C1 segment of cervical spinal cord (tissue), 14 donors: ENCODE measurements at regions not wholly inside any gene's neighbourhood (a gene's known extent, or its start where the extent isn't known, plus 50 kb on each side); places are given as distances from the start of the nearest gene placed in this dataset.
"Not testable (repeated sequence)": the region's sequence is repeated elsewhere in the genome, so short reads cannot be mapped to it uniquely, and the experiment has no call there.

Source experiments
- DNase-seq, 14 donors: peaks; one replicate each; lab custom pipeline; 2025; lab: John Stamatoyannopoulos, UW

- DNase-seq, result no peak
Measured at GRCh38 chrX:74080165-74080564, 223.8 kb upstream of the ZCCHC13 start.

GRCh38 chrX:74065831-74066390 is 213.4 kb upstream of the XIST start:
- DNase-seq, result no peak

GRCh38 chrX:74063426-74064155 is 211.1 kb upstream of the XIST start:
- no peak for DNase-seq

- DNase-seq, result no peak
Measured at GRCh38 chrX:74061879-74062278, 209.4 kb upstream of the XIST start.

- no peak for DNase-seq
Measured at GRCh38 chrX:74049126-74049525, 196.6 kb upstream of the XIST start.

- DNase-seq, result not testable (repeated sequence)
Measured at GRCh38 chrX:74034066-74034465, 181.6 kb upstream of the XIST start.

- DNase-seq, result not testable (repeated sequence)
Measured at GRCh38 chrX:74031527-74031926, 179.0 kb upstream of the XIST start.

- not testable (repeated sequence) for DNase-seq
Measured at GRCh38 chrX:74030766-74031165, 178.3 kb upstream of the XIST start.

- DNase-seq, result not testable (repeated sequence)
Measured at GRCh38 chrX:74025145-74025544, 172.6 kb upstream of the XIST start.

GRCh38 chrX:74023203-74023602 is 170.7 kb upstream of the XIST start:
- DNase-seq, result no peak

GRCh38 chrX:74018253-74018652 is 165.7 kb upstream of the XIST start:
- no peak for DNase-seq

GRCh38 chrX:74015379-74016019 is 163.0 kb upstream of the XIST start:
- DNase-seq, result peak in 10 of 14 donors; percentile 1 to 48 (median 26)

GRCh38 chrX:74009041-74009440 is 156.5 kb upstream of the XIST start:
- no peak for DNase-seq

- no peak for DNase-seq
Measured at GRCh38 chrX:73992019-73992418, 139.5 kb upstream of the XIST start.

GRCh38 chrX:73987166-73987565 is 134.7 kb upstream of the XIST start:
- DNase-seq, result no peak

- no peak for DNase-seq
Measured at GRCh38 chrX:73979551-73980131, 127.1 kb upstream of the XIST start.

- no peak for DNase-seq
Measured at GRCh38 chrX:73977542-73978169, 125.1 kb upstream of the XIST start.

- not testable (repeated sequence) for DNase-seq
Measured at GRCh38 chrX:73967461-73967860, 114.9 kb upstream of the XIST start.

GRCh38 chrX:73965833-73966232 is 113.3 kb upstream of the XIST start:
- no peak for DNase-seq

- DNase-seq, result no peak
Measured at GRCh38 chrX:73964579-73964978, 112.1 kb upstream of the XIST start.

- DNase-seq, result peak in 5 of 14 donors; percentile 0 to 6 (median 3)
Measured at GRCh38 chrX:73963682-73964081, 111.2 kb upstream of the XIST start.

- no peak for DNase-seq
Measured at GRCh38 chrX:73962948-73963347, 110.4 kb upstream of the XIST start.
